ENCODE measurements at regions not wholly inside any gene's neighbourhood (a gene's known extent, or its start where the extent isn't known, plus 50 kb on each side); places are given as distances from the start of the nearest gene placed in this dataset.

DNA sequence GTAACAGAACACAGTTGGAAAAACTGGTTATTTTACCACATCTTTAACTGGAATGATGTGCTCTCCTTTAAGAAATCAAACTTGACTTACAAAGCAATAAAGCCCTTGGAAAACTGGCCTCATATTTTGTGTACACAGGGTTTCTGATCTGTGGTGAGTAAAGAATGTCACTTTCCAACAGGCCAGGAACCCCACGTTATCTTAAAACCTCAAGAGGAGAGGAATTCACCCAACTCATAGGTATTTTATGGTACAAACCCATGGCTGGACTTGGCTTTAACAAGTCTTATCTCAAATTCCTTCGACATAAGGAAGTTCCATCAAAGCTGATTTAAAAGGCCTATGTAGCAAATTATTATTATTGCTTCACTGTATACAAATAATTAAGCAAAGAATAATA is 1735.1 kb downstream of the PCDH7 start:
- 100% methylated on average over 1 of the region's 2 CpGs; no CpG with 5 or more reads in 1 of the 2 experiments for WGBS, 2 experiments (ENCODE audit: insufficient coverage in 2 of 2)
- Histone ChIP-seq H3K9me3 (ENCODE audit: control insufficient read depth, low read length) (no peaks in the 10 kb centered on the region), H3K27ac (ENCODE audit: low read depth, low read length, severe bottlenecking) (no peak overlapping the region), H3K4me3 (ENCODE audit: extremely low read depth, insufficient read depth, low read length, poor library complexity, severe bottlenecking) (no peak overlapping the region), H3K4me1 (ENCODE audit: control insufficient read depth, insufficient read depth, low read length, poor library complexity, severe bottlenecking) (no peaks in the 10 kb centered on the region), H3K36me3 (ENCODE audit: control insufficient read depth, insufficient read depth, low read length) (no peaks in the 10 kb centered on the region)

DNA sequence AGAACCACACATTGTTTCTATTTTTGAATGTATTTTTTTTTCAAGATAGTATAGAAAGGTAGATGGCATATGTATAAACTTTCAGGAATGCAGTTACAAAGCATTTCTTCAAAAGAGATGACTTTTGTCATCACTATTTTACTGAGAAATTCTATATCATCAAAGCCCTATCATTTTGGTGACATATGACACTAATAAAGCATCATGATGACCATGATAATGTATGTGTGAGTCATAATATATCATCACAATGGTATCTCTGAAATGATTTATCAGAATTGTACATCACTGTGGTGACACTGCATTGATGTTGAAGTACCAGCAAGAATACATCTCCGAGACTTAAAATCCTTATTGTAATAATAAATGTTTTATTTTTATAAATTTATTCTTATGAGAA is 1740.8 kb downstream of the PCDH7 start:
- WGBS, 2 experiments (ENCODE audit: insufficient coverage in 2 of 2), result no CpG with 5 or more reads among the region's 1 CpG

GRCh38 chr4:32462944-32463343 is 1742.8 kb downstream of the PCDH7 start:
- Histone ChIP-seq H3K36me3 (ENCODE audit: control insufficient read depth, insufficient read depth, low read length) (no peaks in the 10 kb centered on the region), H3K27ac (ENCODE audit: low read depth, low read length, severe bottlenecking) (no peak overlapping the region), H3K4me3 (ENCODE audit: extremely low read depth, insufficient read depth, low read length, poor library complexity, severe bottlenecking) (no peak overlapping the region), H3K9me3 (ENCODE audit: control insufficient read depth, low read length) (no peaks in the 10 kb centered on the region), H3K4me1 (ENCODE audit: control insufficient read depth, insufficient read depth, low read length, poor library complexity, severe bottlenecking) (no peaks in the 10 kb centered on the region)
- WGBS, 2 experiments (ENCODE audit: insufficient coverage in 2 of 2), result 64% methylated on average over 1 of the region's 1 CpG; no CpG with 5 or more reads in 1 of the 2 experiments

More for the DNA sequence above, 1740.8 kb downstream of the PCDH7 start:
- no peak overlapping the region for H3K4me3 ChIP-seq (ENCODE audit: extremely low read depth, insufficient read depth, low read length, poor library complexity, severe bottlenecking)
- H3K4me1 ChIP-seq (ENCODE audit: control insufficient read depth, insufficient read depth, low read length, poor library complexity, severe bottlenecking), result no peaks in the 10 kb centered on the region
- H3K36me3 ChIP-seq (ENCODE audit: control insufficient read depth, insufficient read depth, low read length), result no peaks in the 10 kb centered on the region
- no peaks in the 10 kb centered on the region for H3K9me3 ChIP-seq (ENCODE audit: control insufficient read depth, low read length)
- no peak overlapping the region for H3K27ac ChIP-seq (ENCODE audit: low read depth, low read length, severe bottlenecking)

GRCh38 chr4:32470087-32470585 is 1750.0 kb downstream of the PCDH7 start:
- Histone ChIP-seq H3K36me3 (ENCODE audit: control insufficient read depth, insufficient read depth, low read length) (no peaks in the 10 kb centered on the region), H3K4me3 (ENCODE audit: extremely low read depth, insufficient read depth, low read length, poor library complexity, severe bottlenecking) (no peak overlapping the region), H3K4me1 (ENCODE audit: control insufficient read depth, insufficient read depth, low read length, poor library complexity, severe bottlenecking) (no peaks in the 10 kb centered on the region), H3K9me3 (ENCODE audit: control insufficient read depth, low read length) (no peaks in the 10 kb centered on the region), H3K27ac (ENCODE audit: low read depth, low read length, severe bottlenecking) (no peak overlapping the region)
- no CpG with 5 or more reads among the region's 1 CpG for WGBS, 2 experiments (ENCODE audit: insufficient coverage in 2 of 2)

- no peak overlapping the region for H3K4me3 ChIP-seq (ENCODE audit: extremely low read depth, insufficient read depth, low read length, poor library complexity, severe bottlenecking)
- H3K9me3 ChIP-seq (ENCODE audit: control insufficient read depth, low read length), result no peaks in the 10 kb centered on the region
- no peak overlapping the region for H3K27ac ChIP-seq (ENCODE audit: low read depth, low read length, severe bottlenecking)
- H3K4me1 ChIP-seq (ENCODE audit: control insufficient read depth, insufficient read depth, low read length, poor library complexity, severe bottlenecking), result no peaks in the 10 kb centered on the region
- 67 to 80% methylated on average over 1 of the region's 2 CpGs for WGBS, 2 experiments (ENCODE audit: insufficient coverage in 2 of 2)
- no peaks in the 10 kb centered on the region for H3K36me3 ChIP-seq (ENCODE audit: control insufficient read depth, insufficient read depth, low read length)
These were observed 1752.7 kb downstream of the PCDH7 start for GRCh38 chr4:32472918-32473317.

DNA sequence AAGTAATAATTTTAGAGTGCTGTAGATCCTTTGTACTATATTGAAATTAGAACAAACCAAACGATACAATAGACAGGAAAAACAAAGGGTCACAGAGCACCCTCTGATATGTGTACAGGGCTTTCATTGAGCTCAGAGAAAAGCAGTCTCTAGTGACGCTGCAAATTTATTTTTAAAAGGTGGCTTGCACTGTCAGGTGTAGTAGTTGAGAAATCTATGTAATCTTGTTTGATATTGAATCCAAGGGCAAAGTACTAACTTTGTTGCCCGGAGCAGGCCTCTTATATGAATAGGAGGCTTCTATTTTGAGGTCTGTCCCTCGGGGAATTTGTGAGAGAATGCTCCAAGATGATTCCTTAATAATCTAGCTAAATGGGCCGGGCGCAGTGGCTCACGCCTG is 1755.5 kb downstream of the PCDH7 start:
- WGBS, 2 experiments (ENCODE audit: insufficient coverage in 2 of 2), result 92 to 93% methylated on average over 5 to 6 of the region's 7 CpGs
- Histone ChIP-seq H3K4me1 (ENCODE audit: control insufficient read depth, insufficient read depth, low read length, poor library complexity, severe bottlenecking) (no peaks in the 10 kb centered on the region), H3K36me3 (ENCODE audit: control insufficient read depth, insufficient read depth, low read length) (no peaks in the 10 kb centered on the region), H3K27ac (ENCODE audit: low read depth, low read length, severe bottlenecking) (no peak overlapping the region), H3K9me3 (ENCODE audit: control insufficient read depth, low read length) (no peaks in the 10 kb centered on the region), H3K4me3 (ENCODE audit: extremely low read depth, insufficient read depth, low read length, poor library complexity, severe bottlenecking) (no peak overlapping the region)

- H3K36me3 ChIP-seq (ENCODE audit: control insufficient read depth, insufficient read depth, low read length), result no peaks in the 10 kb centered on the region
- WGBS, 2 experiments (ENCODE audit: insufficient coverage in 2 of 2), result 83% methylated on average over 1 of the region's 2 CpGs; no CpG with 5 or more reads in 1 of the 2 experiments
- H3K4me1 ChIP-seq (ENCODE audit: control insufficient read depth, insufficient read depth, low read length, poor library complexity, severe bottlenecking), result no peaks in the 10 kb centered on the region
- no peak overlapping the region for H3K27ac ChIP-seq (ENCODE audit: low read depth, low read length, severe bottlenecking)
- H3K9me3 ChIP-seq (ENCODE audit: control insufficient read depth, low read length), result no peaks in the 10 kb centered on the region
- H3K4me3 ChIP-seq (ENCODE audit: extremely low read depth, insufficient read depth, low read length, poor library complexity, severe bottlenecking), result no peak overlapping the region
These were observed 1757.3 kb downstream of the PCDH7 start for GRCh38 chr4:32477518-32477917.

GRCh38 chr4:32485956-32486355 is 1765.8 kb downstream of the PCDH7 start:
- H3K36me3 ChIP-seq (ENCODE audit: control insufficient read depth, insufficient read depth, low read length), result no peaks in the 10 kb centered on the region
- H3K4me3 ChIP-seq (ENCODE audit: extremely low read depth, insufficient read depth, low read length, poor library complexity, severe bottlenecking), result no peak overlapping the region
- WGBS, 2 experiments (ENCODE audit: insufficient coverage in 2 of 2), result 52% methylated on average over 2 of the region's 2 CpGs; no CpG with 5 or more reads in 1 of the 2 experiments
- no peaks in the 10 kb centered on the region for H3K4me1 ChIP-seq (ENCODE audit: control insufficient read depth, insufficient read depth, low read length, poor library complexity, severe bottlenecking)
- H3K27ac ChIP-seq (ENCODE audit: low read depth, low read length, severe bottlenecking), result no peak overlapping the region
- no peaks in the 10 kb centered on the region for H3K9me3 ChIP-seq (ENCODE audit: control insufficient read depth, low read length)

- Histone ChIP-seq H3K27ac (ENCODE audit: low read depth, low read length, severe bottlenecking) (no peak overlapping the region), H3K4me3 (ENCODE audit: extremely low read depth, insufficient read depth, low read length, poor library complexity, severe bottlenecking) (no peak overlapping the region), H3K36me3 (ENCODE audit: control insufficient read depth, insufficient read depth, low read length) (no peaks in the 10 kb centered on the region), H3K4me1 (ENCODE audit: control insufficient read depth, insufficient read depth, low read length, poor library complexity, severe bottlenecking) (no peaks in the 10 kb centered on the region), H3K9me3 (ENCODE audit: control insufficient read depth, low read length) (no peaks in the 10 kb centered on the region)
- WGBS, 2 experiments (ENCODE audit: insufficient coverage in 2 of 2), result no CpG with 5 or more reads among the region's 1 CpG
These were observed 1768.5 kb downstream of the PCDH7 start for GRCh38 chr4:32488690-32489089.

DNA sequence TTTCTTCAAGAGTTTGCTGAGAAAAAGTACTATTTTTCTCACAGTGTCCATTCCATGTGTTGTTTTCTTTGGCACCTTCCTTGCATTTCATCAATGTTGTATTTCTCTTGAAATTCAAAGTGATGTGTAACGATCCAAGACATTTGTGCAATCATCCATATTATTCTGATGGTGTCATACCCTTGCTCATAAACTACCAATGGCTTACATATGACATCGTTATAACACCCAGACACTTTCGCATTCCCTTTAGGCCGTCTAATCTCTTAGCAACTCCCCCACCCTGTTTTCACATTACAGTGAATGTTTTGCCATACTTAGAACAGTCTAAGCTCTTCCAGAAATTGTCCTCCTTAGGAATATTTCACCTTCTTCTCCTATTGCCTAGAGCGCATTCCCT is 1779.0 kb downstream of the PCDH7 start:
- no peak overlapping the region for H3K27ac ChIP-seq (ENCODE audit: low read depth, low read length, severe bottlenecking)
- no peak overlapping the region for H3K4me3 ChIP-seq (ENCODE audit: extremely low read depth, insufficient read depth, low read length, poor library complexity, severe bottlenecking)
- H3K9me3 ChIP-seq (ENCODE audit: control insufficient read depth, low read length), result no peaks in the 10 kb centered on the region
- H3K36me3 ChIP-seq (ENCODE audit: control insufficient read depth, insufficient read depth, low read length), result no peaks in the 10 kb centered on the region
- WGBS, 2 experiments (ENCODE audit: insufficient coverage in 2 of 2), result 82 to 90% methylated on average over 5 of the region's 5 CpGs
- no peaks in the 10 kb centered on the region for H3K4me1 ChIP-seq (ENCODE audit: control insufficient read depth, insufficient read depth, low read length, poor library complexity, severe bottlenecking)

DNA sequence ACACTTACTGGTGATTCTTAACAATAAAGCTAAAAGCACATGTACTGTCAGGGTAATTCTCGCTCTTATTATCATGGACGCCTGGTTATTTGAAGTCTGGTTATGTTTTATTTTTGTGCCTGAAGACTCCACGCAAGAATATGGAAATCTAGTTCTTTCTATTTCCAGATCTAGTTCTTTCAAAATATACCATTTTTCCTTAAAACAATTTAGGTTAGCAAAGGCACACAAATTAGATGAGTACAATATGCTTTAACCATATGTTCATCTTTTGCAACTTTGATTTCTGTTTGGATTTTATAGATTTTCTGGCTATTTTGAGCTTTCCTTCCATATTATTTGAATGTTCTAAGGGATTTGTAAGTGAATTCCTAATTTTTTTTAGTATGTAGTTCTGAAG is 1783.1 kb downstream of the PCDH7 start:
- WGBS, 2 experiments (ENCODE audit: insufficient coverage in 2 of 2), result 90% methylated on average over 2 of the region's 3 CpGs; no CpG with 5 or more reads in 1 of the 2 experiments

More for the DNA sequence above, 1783.1 kb downstream of the PCDH7 start:
- H3K4me3 ChIP-seq (ENCODE audit: extremely low read depth, insufficient read depth, low read length, poor library complexity, severe bottlenecking), result no peak overlapping the region
- H3K9me3 ChIP-seq (ENCODE audit: control insufficient read depth, low read length), result no peaks in the 10 kb centered on the region
- no peaks in the 10 kb centered on the region for H3K36me3 ChIP-seq (ENCODE audit: control insufficient read depth, insufficient read depth, low read length)
- no peak overlapping the region for H3K27ac ChIP-seq (ENCODE audit: low read depth, low read length, severe bottlenecking)
- no peaks in the 10 kb centered on the region for H3K4me1 ChIP-seq (ENCODE audit: control insufficient read depth, insufficient read depth, low read length, poor library complexity, severe bottlenecking)

All from mesodermal cell (in vitro differentiated cells).